ENCODE measurements at regions not wholly inside any gene's neighbourhood (a gene's known extent, or its start where the extent isn't known, plus 50 kb on each side); places are given as distances from the start of the nearest gene placed in this dataset.
A peak's percentile ranks its signal among the peaks of the same experiment; 100 is the strongest.

DNA sequence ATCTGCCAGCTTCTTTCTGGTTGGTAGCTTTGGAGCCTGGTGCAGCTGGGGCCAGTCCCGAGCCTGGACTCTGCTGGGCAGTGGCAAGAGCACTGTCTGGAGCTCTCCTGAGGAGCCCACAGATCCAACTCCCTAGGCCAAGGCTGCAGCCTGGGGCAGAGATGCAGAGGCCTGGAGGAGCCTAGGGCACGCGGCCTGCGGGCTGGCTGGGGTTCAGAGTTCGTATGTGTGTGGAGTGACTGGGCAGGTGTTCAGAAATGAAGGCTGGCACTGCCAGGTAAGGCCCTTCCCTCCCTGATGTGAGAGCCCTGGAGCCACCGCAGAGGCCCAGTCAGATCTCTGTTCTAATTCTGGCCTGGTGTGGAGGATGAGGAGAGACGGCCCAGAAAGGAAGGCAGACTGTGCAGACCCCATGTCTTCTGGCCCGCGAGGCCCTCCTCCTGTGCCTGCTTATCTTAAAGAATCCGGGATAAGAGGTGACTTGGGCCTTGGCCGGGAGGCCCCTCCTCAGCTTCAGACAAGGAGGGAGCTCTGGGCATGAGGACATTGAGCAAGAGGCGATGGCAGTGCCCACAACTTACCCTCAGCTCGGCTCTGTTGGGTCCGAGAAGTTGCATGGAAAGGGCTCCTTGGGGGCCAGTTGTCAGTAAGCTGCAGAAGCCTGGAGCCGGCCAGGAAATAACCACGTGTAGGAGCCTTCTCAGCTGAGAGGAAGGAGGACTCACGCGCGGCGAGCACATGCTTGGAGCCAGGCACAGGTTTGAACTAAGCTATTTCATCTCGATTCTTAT is 62.2 kb upstream of the B3GAT1 start:
- H3K27me3 Mint-ChIP-seq = peaks cover 29 to 50% (median 32%) of the 10 kb centered on the region in 3 donors
- peak overlapping the region in 1 of 8 donors; percentile 45 for H3K4me3 Mint-ChIP-seq
- DNase-seq = no peak
- H3K9me3 Mint-ChIP-seq = peaks cover 0 to 4% (median 0%) of the 10 kb centered on the region in 7 donors
- ATAC-seq (ENCODE audit: low read depth in 2 of 2) = no peak
- H3K4me1 Mint-ChIP-seq = no peaks in the 10 kb centered on the region
- H3K36me3 Mint-ChIP-seq = no peaks in the 10 kb centered on the region
- H3K27ac Mint-ChIP-seq = no peak overlapping the region

DNA sequence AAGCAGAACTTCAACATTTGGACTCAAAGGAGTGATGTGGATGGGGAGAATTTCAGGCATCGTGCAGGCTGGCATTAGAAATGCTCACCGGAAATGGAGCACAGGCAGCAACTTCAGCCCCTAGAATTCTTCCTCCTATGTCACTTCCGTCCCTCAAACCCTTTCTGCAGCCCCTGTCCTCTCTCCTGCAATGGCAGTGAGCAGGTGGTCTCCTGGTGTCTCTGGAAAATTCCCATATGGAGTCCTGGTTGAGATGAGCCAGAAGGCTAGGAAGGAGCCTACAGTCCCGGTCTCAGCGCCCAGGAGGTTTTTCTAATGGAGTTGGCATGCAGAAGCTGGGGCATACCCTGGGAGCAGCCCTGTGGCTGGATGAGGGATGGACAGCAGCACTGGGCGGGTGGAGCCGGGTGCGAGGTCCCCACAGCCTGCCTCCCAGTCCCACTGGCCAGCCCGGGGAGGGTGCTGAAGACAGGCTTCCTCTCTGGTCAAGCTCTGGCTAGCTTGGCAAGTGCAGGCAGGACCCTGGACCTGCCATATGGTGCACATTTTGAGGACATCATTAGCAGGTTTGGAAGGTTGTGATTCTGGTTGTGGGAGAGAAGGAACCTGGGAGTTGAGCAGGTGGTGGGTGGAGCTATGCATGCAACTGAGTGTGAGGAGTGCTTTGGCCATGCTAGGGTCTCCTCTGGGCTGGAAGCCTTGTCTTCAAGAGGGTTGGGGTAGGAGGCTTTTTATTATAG is 59.8 kb upstream of the B3GAT1 start:
- ATAC-seq (ENCODE audit: low read depth in 2 of 2) = no peak
- Mint-ChIP-seq H3K27ac (no peak overlapping the region), H3K4me3 (no peak overlapping the region), H3K27me3 (peaks cover 31 to 62% (median 34%) of the 10 kb centered on the region in 3 donors), H3K4me1 (no peaks in the 10 kb centered on the region), H3K36me3 (no peaks in the 10 kb centered on the region), H3K9me3 (peaks cover 0 to 4% (median 0%) of the 10 kb centered on the region in 7 donors)
- no peak for DNase-seq

DNA sequence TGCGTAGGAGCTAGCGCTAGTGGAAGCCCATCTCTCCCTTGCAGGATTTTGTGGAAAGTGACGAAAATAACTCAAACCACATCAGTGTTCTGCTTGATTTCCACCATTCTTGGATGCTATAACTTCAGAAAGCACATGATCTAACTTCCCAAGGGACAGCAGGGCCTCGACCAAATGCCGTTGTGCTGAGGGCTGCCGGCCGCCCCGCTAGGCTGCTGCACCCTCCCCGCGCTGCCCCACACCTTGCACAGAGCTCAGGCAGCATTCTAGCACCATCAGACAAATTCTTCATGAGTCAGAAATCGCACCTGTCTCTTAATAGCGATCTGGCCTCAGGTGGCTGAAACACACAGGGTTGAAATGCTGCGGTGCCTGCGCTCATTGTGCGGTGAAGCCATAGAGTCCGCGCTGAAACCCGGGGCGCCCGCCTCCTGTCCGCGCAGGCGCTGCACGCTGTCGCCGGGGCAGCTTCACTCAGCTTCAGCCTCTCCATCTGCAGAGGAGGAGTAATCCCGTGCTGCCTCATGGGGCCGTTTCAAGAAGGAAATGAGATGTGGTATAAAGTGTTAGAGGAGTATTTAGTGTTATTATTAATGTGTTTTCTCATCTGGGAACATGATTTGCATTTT is 59.2 kb upstream of the B3GAT1 start:
- peaks cover 0 to 4% (median 0%) of the 10 kb centered on the region in 7 donors for H3K9me3 Mint-ChIP-seq
- DNase-seq = no peak
- no peak overlapping the region for H3K4me3 Mint-ChIP-seq
- no peaks in the 10 kb centered on the region for H3K4me1 Mint-ChIP-seq
- peaks cover 30 to 61% (median 35%) of the 10 kb centered on the region in 3 donors for H3K27me3 Mint-ChIP-seq
- ATAC-seq (ENCODE audit: low read depth in 2 of 2) = no peak
- no peak overlapping the region for H3K27ac Mint-ChIP-seq
- no peaks in the 10 kb centered on the region for H3K36me3 Mint-ChIP-seq

DNA sequence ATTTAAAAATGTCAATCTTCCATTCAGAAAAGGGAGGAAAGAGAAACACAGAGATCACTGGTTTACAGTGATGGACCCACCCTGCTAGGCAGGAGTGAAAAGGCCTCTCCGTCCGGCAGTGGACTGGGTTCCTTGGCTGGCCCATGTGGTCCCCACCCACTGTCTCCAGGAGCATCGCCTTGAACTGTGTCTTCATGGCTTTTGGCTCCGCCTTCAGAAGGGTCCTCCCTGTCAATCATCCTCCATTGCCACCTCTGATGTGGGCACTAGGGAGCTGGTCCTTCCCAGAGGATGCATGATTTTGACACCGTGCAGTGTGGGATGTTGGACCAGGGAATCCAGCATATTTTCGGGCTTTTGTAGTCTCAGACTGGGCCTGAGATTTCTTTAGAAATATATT is 58.2 kb upstream of the B3GAT1 start:
- Mint-ChIP-seq H3K4me3 (no peak overlapping the region), H3K36me3 (no peaks in the 10 kb centered on the region), H3K9me3 (peaks cover 0 to 4% (median 0%) of the 10 kb centered on the region in 7 donors), H3K27me3 (peaks cover 34 to 64% (median 35%) of the 10 kb centered on the region in 3 donors), H3K27ac (no peak overlapping the region), H3K4me1 (no peaks in the 10 kb centered on the region)
- no peak for ATAC-seq (ENCODE audit: low read depth in 2 of 2)
- DNase-seq = no peak

- no peaks in the 10 kb centered on the region for H3K4me1 Mint-ChIP-seq
- no peak for DNase-seq
- H3K27ac Mint-ChIP-seq = no peak overlapping the region
- H3K36me3 Mint-ChIP-seq = no peaks in the 10 kb centered on the region
- ATAC-seq (ENCODE audit: low read depth in 2 of 2) = no peak
- peaks cover 36 to 64% (median 40%) of the 10 kb centered on the region in 3 donors for H3K27me3 Mint-ChIP-seq
- H3K4me3 Mint-ChIP-seq = no peak overlapping the region
- peaks cover 0 to 6% (median 0%) of the 10 kb centered on the region in 7 donors for H3K9me3 Mint-ChIP-seq
These were observed 57.6 kb upstream of the B3GAT1 start for GRCh38 chr11:134469627-134470026.

GRCh38 chr11:134468796-134469195 is 56.8 kb upstream of the B3GAT1 start:
- ATAC-seq (ENCODE audit: low read depth in 2 of 2) (no peak), DNase-seq (no peak)
- Mint-ChIP-seq H3K27me3 (peaks cover 37 to 66% (median 43%) of the 10 kb centered on the region in 3 donors), H3K4me1 (no peaks in the 10 kb centered on the region), H3K9me3 (peaks cover 0 to 6% (median 0%) of the 10 kb centered on the region in 7 donors), H3K36me3 (no peaks in the 10 kb centered on the region), H3K4me3 (no peak overlapping the region), H3K27ac (no peak overlapping the region)

DNA sequence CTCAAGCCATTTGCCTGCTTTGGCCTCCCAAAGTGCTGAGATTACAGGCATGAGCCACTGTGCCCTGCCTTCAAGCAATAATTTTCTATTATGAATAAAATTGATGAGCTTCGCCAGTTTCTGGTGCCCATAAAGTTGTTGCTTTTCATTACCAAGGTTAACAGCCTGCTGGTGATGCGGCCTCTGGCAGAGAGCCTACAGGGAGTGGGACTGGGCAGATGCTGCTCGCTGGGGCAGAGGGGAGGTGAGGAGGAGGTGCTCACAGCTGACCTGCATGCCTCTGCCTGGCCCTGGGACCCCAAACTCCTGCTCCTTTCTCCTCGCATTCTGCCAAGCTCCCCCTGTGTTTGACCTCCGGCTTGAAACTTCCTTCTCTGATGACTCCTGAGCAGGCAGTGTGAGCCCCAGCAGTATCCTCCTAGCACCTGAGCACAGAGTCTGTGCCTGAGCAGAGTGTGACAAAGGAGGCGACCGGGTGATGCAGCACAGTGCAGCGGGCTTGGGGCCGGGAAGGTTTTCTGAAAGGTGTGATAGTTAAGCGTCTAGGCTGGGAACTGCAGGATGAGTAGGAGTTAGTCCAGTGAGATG is 56.1 kb upstream of the B3GAT1 start:
- Mint-ChIP-seq H3K36me3 (no peaks in the 10 kb centered on the region), H3K27me3 (peaks cover 37 to 64% (median 38%) of the 10 kb centered on the region in 3 donors), H3K9me3 (peaks cover 0 to 4% (median 0%) of the 10 kb centered on the region in 7 donors), H3K4me3 (no peak overlapping the region), H3K4me1 (no peaks in the 10 kb centered on the region), H3K27ac (no peak overlapping the region)
- DNase-seq = no peak
- ATAC-seq (ENCODE audit: low read depth in 2 of 2) = no peak

DNA sequence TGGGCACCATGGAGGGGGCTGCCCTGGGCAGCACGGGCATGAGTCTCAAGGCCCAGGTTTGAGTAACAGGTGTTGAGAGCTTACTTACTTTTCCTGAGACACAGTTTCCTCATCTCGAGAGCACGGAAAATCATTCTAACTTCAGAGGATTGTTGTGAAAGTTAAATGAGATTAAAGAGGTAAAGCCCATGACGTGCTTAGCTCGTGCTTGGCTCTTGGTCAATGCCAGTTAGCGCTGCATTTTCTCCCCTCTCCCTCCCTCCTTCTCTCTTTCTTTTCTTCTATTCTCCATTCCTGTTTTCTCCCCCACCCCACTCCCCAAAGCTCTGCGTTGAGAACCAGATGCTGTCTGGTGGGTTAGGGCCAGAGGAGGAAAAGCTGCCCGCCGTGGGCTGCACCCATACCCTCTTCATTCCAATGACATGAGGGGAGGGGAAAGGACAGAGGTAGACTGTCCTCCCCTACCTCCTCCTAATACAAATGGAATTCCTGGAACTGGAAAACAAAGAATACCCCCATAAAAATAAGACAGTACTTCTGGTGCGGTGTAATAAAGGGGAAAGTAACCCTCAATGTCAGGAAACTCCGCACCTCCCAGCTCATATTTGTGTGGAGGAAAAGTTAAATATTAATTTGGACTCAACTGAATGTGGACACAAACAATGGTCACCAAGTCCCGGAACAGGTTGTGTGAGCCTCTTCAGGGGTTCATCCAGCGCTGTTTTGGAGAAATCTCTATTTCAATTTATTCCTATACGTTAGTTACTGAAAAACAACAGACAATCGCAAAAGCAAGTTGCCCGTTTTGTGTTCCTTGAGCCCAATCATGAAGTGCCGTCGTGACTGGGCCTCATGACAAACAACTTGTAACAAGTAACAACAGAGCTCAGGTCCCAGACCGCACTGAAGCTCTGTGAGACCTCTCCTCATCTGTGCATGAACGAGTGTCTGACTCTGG is 54.8 kb upstream of the B3GAT1 start:
- Mint-ChIP-seq H3K4me3 (no peak overlapping the region), H3K27ac (peak overlapping the region in 1 of 6 donors; percentile 41), H3K36me3 (no peaks in the 10 kb centered on the region), H3K9me3 (peaks cover 0 to 4% (median 0%) of the 10 kb centered on the region in 7 donors), H3K27me3 (peaks cover 37 to 60% (median 37%) of the 10 kb centered on the region in 3 donors), H3K4me1 (no peaks in the 10 kb centered on the region)
- no peak for ATAC-seq (ENCODE audit: low read depth in 2 of 2)
- no peak for DNase-seq

DNA sequence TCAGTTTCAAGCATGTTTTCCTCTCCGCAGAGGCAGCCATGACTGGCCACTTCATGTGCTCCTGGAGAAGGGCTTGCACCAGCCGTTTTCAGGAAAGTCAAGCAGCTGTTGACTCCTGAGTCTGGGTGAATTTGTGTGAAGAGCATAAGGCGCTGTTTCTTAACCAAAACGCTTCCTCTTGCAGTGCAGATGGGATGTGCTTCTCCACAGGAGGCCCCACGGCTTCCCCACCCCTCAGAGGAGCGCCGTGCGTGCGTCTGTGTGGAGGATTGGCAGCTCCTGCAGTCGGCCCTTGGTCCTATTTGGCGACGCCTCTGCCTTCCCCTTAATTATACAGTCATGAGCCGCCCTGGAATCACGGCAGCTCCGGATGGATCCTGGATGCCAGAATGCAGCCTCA is 54.1 kb upstream of the B3GAT1 start:
- Mint-ChIP-seq H3K9me3 (peaks cover 0 to 4% (median 0%) of the 10 kb centered on the region in 7 donors), H3K4me1 (no peaks in the 10 kb centered on the region), H3K27me3 (peaks cover 41 to 58% (median 43%) of the 10 kb centered on the region in 3 donors), H3K27ac (peak overlapping the region in 1 of 6 donors; percentile 41), H3K4me3 (no peak overlapping the region), H3K36me3 (no peaks in the 10 kb centered on the region)
- no peak for DNase-seq
- no peak for ATAC-seq (ENCODE audit: low read depth in 2 of 2)

- H3K4me3 Mint-ChIP-seq = peak overlapping the region in 1 of 8 donors; percentile 54
- H3K27ac Mint-ChIP-seq = no peak overlapping the region
- no peak for ATAC-seq (ENCODE audit: low read depth in 2 of 2)
- no peak for DNase-seq
- H3K4me1 Mint-ChIP-seq = no peaks in the 10 kb centered on the region
- no peaks in the 10 kb centered on the region for H3K36me3 Mint-ChIP-seq
- peaks cover 0 to 5% (median 0%) of the 10 kb centered on the region in 7 donors for H3K9me3 Mint-ChIP-seq
- H3K27me3 Mint-ChIP-seq = peaks cover 41 to 58% (median 44%) of the 10 kb centered on the region in 3 donors
These were observed 53.1 kb upstream of the B3GAT1 start for GRCh38 chr11:134464981-134465730.

DNA sequence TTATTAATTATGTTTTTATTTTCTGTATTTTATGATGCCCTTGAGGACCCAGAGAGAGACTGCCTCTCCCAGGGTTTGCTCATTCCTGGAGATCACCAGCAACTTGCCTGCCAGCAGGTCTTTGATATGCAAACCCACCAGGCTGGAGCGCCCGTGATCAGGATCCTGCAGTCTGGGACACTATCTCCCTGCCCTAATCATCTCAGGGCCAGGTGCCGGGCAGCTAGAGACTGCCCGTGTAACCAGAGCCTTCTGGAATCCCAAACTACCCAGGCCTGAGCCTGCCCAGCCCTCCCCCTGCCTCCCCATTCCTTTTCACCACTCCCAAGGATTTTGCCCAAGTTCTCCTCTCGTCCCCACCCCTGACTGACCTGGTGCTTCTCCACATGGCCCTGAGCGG is 52.2 kb upstream of the B3GAT1 start:
- no peak for DNase-seq
- H3K4me3 Mint-ChIP-seq = no peak overlapping the region
- H3K27me3 Mint-ChIP-seq = peaks cover 41 to 58% (median 51%) of the 10 kb centered on the region in 3 donors
- no peak for ATAC-seq (ENCODE audit: low read depth in 2 of 2)
- no peaks in the 10 kb centered on the region for H3K4me1 Mint-ChIP-seq
- H3K27ac Mint-ChIP-seq = no peak overlapping the region
- H3K9me3 Mint-ChIP-seq = peaks cover 0 to 5% (median 0%) of the 10 kb centered on the region in 7 donors
- H3K36me3 Mint-ChIP-seq = no peaks in the 10 kb centered on the region

DNA sequence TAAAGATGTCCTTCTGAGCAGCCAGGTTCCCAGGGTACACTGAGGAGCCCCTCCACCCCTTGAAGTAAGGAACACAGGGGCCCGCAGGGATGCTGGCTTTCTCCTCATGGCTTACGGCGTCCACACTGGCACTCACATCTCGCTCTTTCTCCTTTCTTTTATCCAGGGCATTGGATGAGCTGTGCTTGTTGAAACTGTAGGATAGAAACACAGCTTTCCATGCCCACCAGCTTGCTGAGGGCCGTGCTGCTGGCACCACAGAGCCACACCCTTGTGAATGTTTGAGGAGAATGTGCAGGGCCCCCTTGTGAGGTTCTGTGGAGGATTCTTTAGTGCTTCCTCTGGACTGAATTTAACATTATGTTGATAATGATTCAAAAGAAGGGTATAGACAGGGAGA is 51.7 kb upstream of the B3GAT1 start:
- Mint-ChIP-seq H3K9me3 (peaks cover 0 to 5% (median 2%) of the 10 kb centered on the region in 7 donors), H3K36me3 (no peaks in the 10 kb centered on the region), H3K4me1 (no peaks in the 10 kb centered on the region), H3K27ac (no peak overlapping the region), H3K4me3 (no peak overlapping the region), H3K27me3 (peaks cover 41 to 58% (median 50%) of the 10 kb centered on the region in 3 donors)
- ATAC-seq (ENCODE audit: low read depth in 2 of 2) (no peak), DNase-seq (no peak)
